NCI-H2196 (cell line): ENCODE measurements at regions not wholly inside any gene's neighbourhood (a gene's known extent, or its start where the extent isn't known, plus 50 kb on each side); places are given as distances from the start of the nearest gene placed in this dataset.
"Not testable (repeated sequence)": the region's sequence is repeated elsewhere in the genome, so short reads cannot be mapped to it uniquely, and the experiment has no call there.

ENCODE experiments used
- DNase-seq: peaks from one replicate; lab custom pipeline; 2025; ENCODE audit not compliant: unreplicated experiment; lab: John Stamatoyannopoulos, UW

- no peak for DNase-seq
Observed at GRCh38 chr3:106920609-106921008, 456.6 kb upstream of the CCDC54 start.

- DNase-seq: no peak
Observed at GRCh38 chr3:106929081-106929480, 448.2 kb upstream of the CCDC54 start.

- no peak for DNase-seq
Observed at GRCh38 chr3:106930086-106930485, 447.2 kb upstream of the CCDC54 start.

GRCh38 chr3:106931904-106932303 is 445.3 kb upstream of the CCDC54 start:
- no peak for DNase-seq

- no peak for DNase-seq
Observed at GRCh38 chr3:106936337-106936736, 440.9 kb upstream of the CCDC54 start.

- no peak for DNase-seq
Observed at GRCh38 chr3:106942051-106942450, 435.2 kb upstream of the CCDC54 start.

- no peak for DNase-seq
Observed at GRCh38 chr3:106943071-106943470, 434.2 kb upstream of the CCDC54 start.

GRCh38 chr3:106945435-106945834 is 431.8 kb upstream of the CCDC54 start:
- no peak for DNase-seq

GRCh38 chr3:106946866-106947265 is 430.4 kb upstream of the CCDC54 start:
- DNase-seq: no peak

- no peak for DNase-seq
Observed at GRCh38 chr3:106957029-106957428, 420.2 kb upstream of the CCDC54 start.

GRCh38 chr3:106962993-106963392 is 414.2 kb upstream of the CCDC54 start:
- DNase-seq: no peak

- DNase-seq: no peak
Observed at GRCh38 chr3:106963442-106963841, 413.8 kb upstream of the CCDC54 start.

GRCh38 chr3:106965307-106965706 is 411.9 kb upstream of the CCDC54 start:
- DNase-seq: no peak

- DNase-seq: no peak
Observed at GRCh38 chr3:106969596-106969995, 407.6 kb upstream of the CCDC54 start.

GRCh38 chr3:106981392-106981791 is 395.8 kb upstream of the CCDC54 start:
- no peak for DNase-seq

GRCh38 chr3:106985721-106986120 is 391.5 kb upstream of the CCDC54 start:
- no peak for DNase-seq

GRCh38 chr3:106998841-106999682 is 378.2 kb upstream of the CCDC54 start:
- not testable (repeated sequence) for DNase-seq

GRCh38 chr3:107001635-107002034 is 375.6 kb upstream of the CCDC54 start:
- no peak for DNase-seq

- DNase-seq: not testable (repeated sequence)
Observed at GRCh38 chr3:107005352-107005751, 371.9 kb upstream of the CCDC54 start.

GRCh38 chr3:107008213-107008612 is 369.0 kb upstream of the CCDC54 start:
- DNase-seq: no peak

GRCh38 chr3:107013641-107014040 is 363.6 kb upstream of the CCDC54 start:
- no peak for DNase-seq

GRCh38 chr3:107024551-107025026 is 352.6 kb upstream of the CCDC54 start:
- no peak for DNase-seq

GRCh38 chr3:107025961-107026360 is 351.3 kb upstream of the CCDC54 start:
- no peak for DNase-seq
